H1 (cell line): ENCODE measurements at regions not wholly inside any gene's neighbourhood (a gene's known extent, or its start where the extent isn't known, plus 50 kb on each side); places are given as distances from the start of the nearest gene placed in this dataset.

ENCODE experiments used
- CTCF ChIA-PET: fragments of 300-600 bp; sonication (Branson Sonifier 250); formaldehyde crosslinking; loops from one replicate; lab custom pipeline; 2021; ENCODE audit not compliant: partially characterized antibody; lab: Charles Lee
- POLR2A ChIA-PET: fragments of 300-600 bp; sonication (Branson Sonifier 250); formaldehyde crosslinking; loops from one replicate; lab custom pipeline; 2021; ENCODE audit warnings: inconsistent platforms; ENCODE audit not compliant: partially characterized antibody; lab: Charles Lee
- DNase-seq, 2 experiments: peaks; one replicate each; pipeline versions ENCODE4 v3.0.0 to v3.0.0-alpha.2; 2010 to 2022; ENCODE audit warnings: low spot score in 2 of 2, low read depth in 1 of 2, mixed read lengths in 1 of 2
- FAIRE-seq: peaks from 2 replicates; lab custom pipeline; 2011; peaks lifted over from hg19 to GRCh38; lab: Jason Lieb, UNC
- H2AFZ ChIP-seq: 2 replicates; pipeline ENCODE4 v1.8.1; 2012; ENCODE audit warnings: low read length, inconsistent platforms
- H2AK5ac ChIP-seq: 2 replicates; pipeline ENCODE4 v1.6.1; 2013; ENCODE audit warnings: low read depth, low read length
- H2BK120ac ChIP-seq: replicated peaks from 2 replicates; pipeline ENCODE3; 2013; ENCODE audit warnings: low read depth, low read length, inconsistent platforms
- H2BK12ac ChIP-seq: 2 replicates; pipeline ENCODE4 v1.6.1; 2013; ENCODE audit warnings: low read depth, low read length
- H2BK15ac ChIP-seq: 2 replicates; pipeline ENCODE4 v1.6.1; 2013; ENCODE audit warnings: low read length
- H2BK20ac ChIP-seq: 2 replicates; pipeline ENCODE4 v1.6.1; 2013; ENCODE audit warnings: low read length
- H2BK5ac ChIP-seq: 2 replicates; pipeline ENCODE4 v1.6.1; 2013; ENCODE audit warnings: low read depth, low read length
- H3K14ac ChIP-seq: 2 replicates; pipeline ENCODE4 v1.6.1; 2013; ENCODE audit warnings: inconsistent platforms; ENCODE audit not compliant: insufficient read length
- H3K18ac ChIP-seq: 2 replicates; pipeline ENCODE4 v1.6.1; 2013; ENCODE audit warnings: low read length; ENCODE audit errors: extremely low read depth
- H3K23ac ChIP-seq: 2 replicates; pipeline ENCODE4 v1.6.1; 2013; ENCODE audit warnings: inconsistent platforms; ENCODE audit not compliant: insufficient read length
- H3K23me2 ChIP-seq: 2 replicates; pipeline ENCODE4 v1.6.1; 2013; ENCODE audit warnings: low read depth, low read length
- H3K27ac ChIP-seq: 2 replicates; pipeline ENCODE4 v1.6.1; 2011; ENCODE audit warnings: low read depth, low read length, inconsistent platforms
- H3K27me3 ChIP-seq, 4 experiments: replicated peaks in 1 of 4; 1 replicate in 1 of 4; 2 replicates in 3 of 4; pipeline versions ENCODE4 v1.6.1 to v1.8.1; 2011 to 2013; ENCODE audit warnings: low read length in 3 of 4, mild to moderate bottlenecking in 3 of 4, inconsistent platforms in 2 of 4, mixed read lengths in 2 of 4, moderate library complexity in 1 of 4; ENCODE audit not compliant: control insufficient read depth in 3 of 4, insufficient read depth in 3 of 4; ENCODE audit errors: extremely low read depth in 1 of 4
- H3K36me3 ChIP-seq, 4 experiments: 2 replicates each; pipeline versions ENCODE4 v1.6.1 to v1.8.1; 2011 to 2013; ENCODE audit warnings: mild to moderate bottlenecking in 4 of 4, low read length in 3 of 4, moderate library complexity in 2 of 4, control low read depth in 1 of 4, inconsistent platforms in 1 of 4; ENCODE audit not compliant: insufficient read depth in 4 of 4, control insufficient read depth in 2 of 4
- H3K4ac ChIP-seq: replicated peaks from 2 replicates; pipeline ENCODE3; 2013; ENCODE audit warnings: low read length, low read depth, mixed read lengths, inconsistent platforms; ENCODE audit not compliant: insufficient read length
- H3K4me1 ChIP-seq, 4 experiments: replicated peaks in 1 of 4; 1 replicate in 1 of 4; 2 replicates in 3 of 4; pipeline versions ENCODE4 v1.6.1 to v1.8.1; 2011 to 2013; ENCODE audit warnings: low read length in 3 of 4, inconsistent platforms in 2 of 4, mixed read lengths in 1 of 4; ENCODE audit not compliant: insufficient read depth in 4 of 4, control insufficient read depth in 3 of 4
- H3K4me2 ChIP-seq, 2 experiments: 2 replicates each; pipeline versions ENCODE4 v1.6.1 to v1.8.1; 2011 to 2013; ENCODE audit warnings: low read depth in 2 of 2, low read length in 2 of 2, control low read depth in 1 of 2, inconsistent platforms in 1 of 2, mild to moderate bottlenecking in 1 of 2; ENCODE audit not compliant: insufficient read depth in 1 of 2
- H3K4me3 ChIP-seq, 4 experiments: fragments of 200-600, 300-600 bp in 1 of 4; sonication (generic), shearing (Covaris generic), sonication (Bioruptor Twin) in 1 of 4; 2 replicates each; pipeline versions ENCODE4 v1.5.1 to v1.8.1; 2011 to 2016; ENCODE audit warnings: low read length in 4 of 4, low read depth in 3 of 4, control low read depth in 2 of 4, inconsistent platforms in 2 of 4, mild to moderate bottlenecking in 2 of 4, mixed read lengths in 1 of 4, moderate library complexity in 1 of 4; ENCODE audit not compliant: insufficient read depth in 2 of 4; ENCODE audit errors: extremely low read depth in 1 of 4
- H3K56ac ChIP-seq: replicated peaks from 2 replicates; pipeline ENCODE3; 2013; ENCODE audit warnings: low read depth, mild to moderate bottlenecking, mixed read lengths, low read length, inconsistent platforms; ENCODE audit not compliant: insufficient read length
- H3K79me1 ChIP-seq: 2 replicates; pipeline ENCODE4 v1.6.1; 2013; ENCODE audit warnings: low read depth, low read length, control low read depth
- H3K79me2 ChIP-seq, 2 experiments: 2 replicates each; pipeline versions ENCODE4 v1.6.1 to v1.8.1; 2012 to 2013; ENCODE audit warnings: low read length in 2 of 2, mild to moderate bottlenecking in 2 of 2, inconsistent platforms in 1 of 2; ENCODE audit not compliant: insufficient read depth in 2 of 2, control insufficient read depth in 1 of 2
- H3K9ac ChIP-seq, 4 experiments: replicated peaks in 1 of 4; 1 replicate in 1 of 4; 2 replicates in 3 of 4; pipeline versions ENCODE4 v1.6.1 to v1.8.1; 2011 to 2013; ENCODE audit warnings: low read depth in 3 of 4, low read length in 3 of 4, control low read depth in 2 of 4, mild to moderate bottlenecking in 2 of 4, moderate library complexity in 2 of 4, inconsistent platforms in 1 of 4; ENCODE audit errors: extremely low read depth in 1 of 4
- H3K9me3 ChIP-seq, 2 experiments: 2 replicates each; pipeline versions ENCODE4 v1.6.1 to v1.8.1; 2012 to 2013; ENCODE audit warnings: mild to moderate bottlenecking in 2 of 2, moderate library complexity in 2 of 2, control low read depth in 1 of 2, inconsistent platforms in 1 of 2, low read depth in 1 of 2, low read length in 1 of 2, mixed read lengths in 1 of 2; ENCODE audit not compliant: insufficient read depth in 2 of 2
- H4K20me1 ChIP-seq, 2 experiments: replicated peaks in 1 of 2; 2 replicates each; pipeline versions ENCODE3 to v1.8.1; 2011 to 2013; ENCODE audit warnings: inconsistent platforms in 2 of 2, low read length in 2 of 2, mild to moderate bottlenecking in 1 of 2; ENCODE audit not compliant: insufficient read depth in 2 of 2, control insufficient read depth in 1 of 2
- H4K5ac ChIP-seq: 2 replicates; pipeline ENCODE4 v1.6.1; 2013; ENCODE audit warnings: low read length, low read depth, mixed read lengths, inconsistent platforms; ENCODE audit not compliant: insufficient read length
- H4K8ac ChIP-seq: 2 replicates; pipeline ENCODE4 v1.8.0; 2013; ENCODE audit warnings: mild to moderate bottlenecking, moderate library complexity, low read length, inconsistent platforms; ENCODE audit not compliant: insufficient read depth; ENCODE audit errors: extremely low read depth
- H4K91ac ChIP-seq: replicated peaks from 2 replicates; pipeline ENCODE3; 2013; ENCODE audit warnings: low read length, mixed read lengths, inconsistent platforms; ENCODE audit not compliant: insufficient read length
- KDM4A ChIP-seq: IDR thresholded peaks from one replicate; pipeline ENCODE4 v1.7.1; 2012; ENCODE audit warnings: low read depth, mild to moderate bottlenecking, moderate library complexity, low read length, inconsistent platforms; ENCODE audit not compliant: severe bottlenecking
- SP2 ChIP-seq: IDR thresholded peaks from 2 replicates; pipeline ENCODE4 v1.6.1; 2012; ENCODE audit warnings: mild to moderate bottlenecking, low read length, inconsistent platforms
- WGBS, 2 experiments: shearing (Covaris generic) in 1 of 2; methylation state at CpG; one replicate each; pipeline versions ENCODE4 v1.1.6 to v1.1.7; 2013 to 2015; ENCODE audit warnings: low lambda C conversion rate in 2 of 2, mixed read lengths in 2 of 2, inconsistent platforms in 1 of 2, low coverage in 1 of 2, missing lambda C conversion rate in 1 of 2; ENCODE audit not compliant: insufficient replicate concordance in 2 of 2, insufficient coverage in 1 of 2, insufficient read length in 1 of 2; ENCODE audit errors: extremely low coverage in 1 of 2, missing lambda C conversion rate in 1 of 2; 5-methylcytosine and 5-hydroxymethylcytosine counted together

GRCh38 chr1:37157634-37158033 is 123.3 kb upstream of the GRIK3 start:
- no peak overlapping the region for H4K5ac ChIP-seq
- no peak overlapping the region for H2BK5ac ChIP-seq
- no peak overlapping the region for H2AK5ac ChIP-seq
- no peaks in the 10 kb centered on the region; the same call in 1 of the 2 replicates for H3K23me2 ChIP-seq
- H4K20me1 ChIP-seq: peaks cover 0 to 2% of the 10 kb centered on the region in 2 experiments
- no peaks in the 10 kb centered on the region for H3K79me2 ChIP-seq
- H3K9me3 ChIP-seq: peaks cover 2 to 7% of the 10 kb centered on the region in 2 experiments; a peak in 3 of 4 replicates
- H3K79me1 ChIP-seq: no peaks in the 10 kb centered on the region
- no peak overlapping the region for H2BK20ac ChIP-seq
- no peak overlapping the region for H4K91ac ChIP-seq
- POLR2A ChIA-PET: interaction anchor here (0.9 to 1.9 kb wide), 2 partner anchors 8 to 14 kb away, joined by 3 to 5 read pairs; no protein-coding TSS in a partner anchor
- no peak overlapping the region for H2BK12ac ChIP-seq
- no peak for TF ChIP-seq SP2
- no peak for TF ChIP-seq KDM4A
- TF ChIP-seq, all 59 proteins: peak for 0
- no peak for FAIRE-seq
- H3K4me2 ChIP-seq: no peak overlapping the region
- WGBS, 2 experiments: 87% methylated on average over 5 of the region's 5 CpGs; no CpG with 5 or more reads in 1 of the 2 experiments
- no peak overlapping the region for H3K14ac ChIP-seq
- H3K9ac ChIP-seq: no peak overlapping the region
- H3K23ac ChIP-seq: no peak overlapping the region
- H2BK120ac ChIP-seq: no peak overlapping the region
- H3K18ac ChIP-seq: no peak overlapping the region
- H3K4me1 ChIP-seq: no peaks in the 10 kb centered on the region
- no peak overlapping the region for H3K27ac ChIP-seq
- H3K4me3 ChIP-seq: no peak overlapping the region
- H3K56ac ChIP-seq: no peak overlapping the region
- CTCF ChIA-PET: interaction anchor here (0.9 to 2.5 kb wide), 5 partner anchors 12 to 615 kb away, joined by 3 to 12 read pairs (median 5); no protein-coding TSS in a partner anchor
- H4K8ac ChIP-seq: no peak overlapping the region
- no peaks in the 10 kb centered on the region for H3K36me3 ChIP-seq
- no peak overlapping the region for H3K4ac ChIP-seq
- H2BK15ac ChIP-seq: no peak overlapping the region
- DNase-seq: peak in 1 of 2 experiments; percentile 7
- no peak overlapping the region for H2AFZ ChIP-seq
- H3K27me3 ChIP-seq: no peaks in the 10 kb centered on the region
